ENCODE measurements at regions not wholly inside any gene's neighbourhood (a gene's known extent, or its start where the extent isn't known, plus 50 kb on each side); places are given as distances from the start of the nearest gene placed in this dataset.

- TF ChIP-seq CTCF (IDR thresholded peaks at IDR 0.05) (no peak), POLR2A (IDR thresholded peaks at IDR 0.05) (no peak)
Measured at GRCh38 chr19:31617010-31617585, 267.9 kb upstream of the TSHZ3 start.
